K562 (cell line): ENCODE measurements at regions not wholly inside any gene's neighbourhood (a gene's known extent, or its start where the extent isn't known, plus 50 kb on each side); places are given as distances from the start of the nearest gene placed in this dataset.

ENCODE experiments used
- ATAC-seq: fragments of 200-7000 bp; cut with Tn5 transposase; 3 replicates; pipeline ENCODE4 v1.9.1; 2020; ENCODE audit warnings: moderate library complexity
- BruUV-seq: library from RNA; stranded (reverse); fragments of 400-500 nt; replicated peaks from 2 replicates; lab custom pipeline; 2021; lab: Mats Ljungman, UMichigan
- CTCF ChIA-PET: fragments of 300-600 bp; formaldehyde crosslinking; extraction: SDS; loops from one replicate; lab custom pipeline; 2021; ENCODE audit warnings: low intra/inter-chr PET ratio; lab: Yijun Ruan, JAX
- POLR2A ChIA-PET: fragments of 300-600, 350-650 bp; sonication (Branson Sonifier 250); formaldehyde crosslinking; extraction: SDS; loops from one replicate; lab custom pipeline; 2021; ENCODE audit warnings: antibody characterized with exemption, inconsistent platforms; lab: Yijun Ruan, JAX
- DNase-seq, 4 experiments: peaks; one replicate each; pipeline versions ENCODE4 v3.0.0 to v3.0.0-alpha.2; 2011 to 2018; ENCODE audit warnings: low spot score in 3 of 4, mixed read lengths in 3 of 4; ENCODE audit errors: extremely low read depth in 1 of 4
- FAIRE-seq: peaks from 2 replicates; lab custom pipeline; 2011; peaks lifted over from hg19 to GRCh38; lab: Jason Lieb, UNC
- H2AFZ ChIP-seq: 2 replicates; pipeline ENCODE4 v1.6.0; 2011; ENCODE audit warnings: low read depth, low read length, control low read depth, inconsistent platforms
- H3K27ac ChIP-seq: fragments of 200-600 bp; 3 replicates; pipeline ENCODE4 v1.8.0; 2011; ENCODE audit warnings: low read depth, mild to moderate bottlenecking, control low read depth, inconsistent platforms, low read length, moderate library complexity, mixed read lengths; ENCODE audit errors: extremely low read depth
- H3K27me3 ChIP-seq, 2 experiments: fragments of 300-600 bp in 1 of 2; 2 replicates in 1 of 2; 3 replicates in 1 of 2; pipeline versions ENCODE4 v1.6.0 to v1.8.0; 2011; ENCODE audit warnings: inconsistent platforms in 2 of 2, low read length in 2 of 2, mild to moderate bottlenecking in 1 of 2, mixed read lengths in 1 of 2, moderate library complexity in 1 of 2; ENCODE audit not compliant: control insufficient read depth in 2 of 2, insufficient read depth in 2 of 2
- H3K36me3 ChIP-seq: fragments of 300-600 bp; 3 replicates; pipeline ENCODE4 v1.8.0; 2011; ENCODE audit warnings: mild to moderate bottlenecking, low read length, inconsistent platforms; ENCODE audit not compliant: control insufficient read depth, insufficient read depth
- H3K4me1 ChIP-seq, 2 experiments: fragments of 200-600 bp in 1 of 2; replicated peaks in 1 of 2; 2 replicates in 1 of 2; 3 replicates in 1 of 2; pipeline versions ENCODE4 v1.5.1 to v1.8.0; 2011; ENCODE audit warnings: inconsistent platforms in 2 of 2, low read length in 2 of 2, mild to moderate bottlenecking in 1 of 2, mixed read lengths in 1 of 2, moderate library complexity in 1 of 2; ENCODE audit not compliant: control insufficient read depth in 2 of 2, insufficient read depth in 2 of 2
- H3K4me2 ChIP-seq: 2 replicates; pipeline ENCODE4 v1.6.1; 2011; ENCODE audit warnings: low read length, control low read depth, inconsistent platforms, mixed read lengths; ENCODE audit not compliant: insufficient read depth
- H3K4me3 ChIP-seq: fragments of 200-600 bp; sonication (generic), shearing (Covaris generic); 2 replicates; pipeline ENCODE4 v1.5.1; 2016; ENCODE audit warnings: control low read depth, inconsistent platforms
- H3K79me2 ChIP-seq: fragments of 200-600 bp; 3 replicates; pipeline ENCODE4 v1.8.0; 2011; ENCODE audit warnings: low read length, inconsistent platforms; ENCODE audit not compliant: control insufficient read depth, insufficient read depth
- H3K9ac ChIP-seq, 2 experiments: 2 replicates each; pipeline versions ENCODE4 v1.6.0 to v1.6.1; 2011; ENCODE audit warnings: low read depth in 2 of 2, low read length in 2 of 2, control low read depth in 1 of 2, inconsistent platforms in 1 of 2, mild to moderate bottlenecking in 1 of 2, mixed read lengths in 1 of 2; ENCODE audit not compliant: insufficient read depth in 1 of 2
- H3K9me1 ChIP-seq: one replicate; pipeline ENCODE4 v1.6.0; 2011; ENCODE audit warnings: inconsistent platforms, mild to moderate bottlenecking, low read length, moderate library complexity; ENCODE audit not compliant: control insufficient read depth, insufficient read depth
- H3K9me3 ChIP-seq: replicated peaks from 2 replicates; pipeline ENCODE4 v1.5.1; 2011; ENCODE audit warnings: low read depth, low read length, inconsistent platforms; ENCODE audit not compliant: control insufficient read depth, insufficient read depth
- H4K20me1 ChIP-seq: replicated peaks from 2 replicates; pipeline ENCODE4 v1.6.1; 2011; ENCODE audit warnings: low read length, inconsistent platforms, mixed read lengths; ENCODE audit not compliant: control insufficient read depth, insufficient read depth
- BRD9 ChIP-seq: fragments of 450-650 bp; IDR thresholded peaks from 2 replicates; pipeline ENCODE4 v1.6.1; 2018; ENCODE audit warnings: low read depth; ENCODE audit not compliant: partially characterized antibody
- C11orf30 ChIP-seq: fragments of 450-650 bp; IDR thresholded peaks from 2 replicates; pipeline ENCODE4 v1.6.1; 2016; ENCODE audit warnings: low read depth, mild to moderate bottlenecking
- CBFA2T3 ChIP-seq: fragments of 450-650 bp; IDR thresholded peaks from 2 replicates; pipeline ENCODE4 v1.6.1; 2017
- CEBPG ChIP-seq, 3 experiments: fragments of 200-800 bp in 1 of 3; sonication (Bioruptor generic) in 1 of 3; sonication (generic) in 1 of 3; formaldehyde crosslinking in 1 of 3; IDR thresholded peaks in 2 of 3; conservative IDR thresholded peaks in 1 of 3; 2 replicates each; pipeline versions ENCODE4 v1.6.1 to v1.8.0; 2016 to 2022; ENCODE audit warnings: missing compliant biosample characterization in 2 of 3, missing genetic modification characterization in 2 of 3, mild to moderate bottlenecking in 1 of 3, missing genetic modification reagents in 1 of 3
- ELF4 ChIP-seq: fragments of 450-650 bp; formaldehyde crosslinking; IDR thresholded peaks from 2 replicates; pipeline ENCODE4 v1.4.0; 2022; ENCODE audit warnings: missing genetic modification characterization
- NCOA2 ChIP-seq, 2 experiments: fragments of 450-650 bp; IDR thresholded peaks; 2 replicates each; pipeline ENCODE4 v1.6.1; 2018; ENCODE audit warnings: mild to moderate bottlenecking in 2 of 2, moderate library complexity in 1 of 2; ENCODE audit not compliant: partially characterized antibody in 2 of 2
- NFRKB ChIP-seq: fragments of 450-650 bp; IDR thresholded peaks from 2 replicates; pipeline ENCODE4 v1.6.1; 2016; ENCODE audit warnings: low read depth
- SMAD4 ChIP-seq: fragments of 250-450 bp; sonication (Bioruptor Pico); conservative IDR thresholded peaks from 2 replicates; pipeline ENCODE4 v1.8.0; 2021; ENCODE audit warnings: inconsistent platforms, mild to moderate bottlenecking, moderate library complexity
- TOE1 ChIP-seq, 2 experiments: fragments of 450-650 bp in 1 of 2; sonication (generic) in 1 of 2; formaldehyde crosslinking in 1 of 2; IDR thresholded peaks; 2 replicates each; pipeline versions ENCODE4 v1.7.1 to v1.8.0; 2016 to 2022; ENCODE audit warnings: borderline replicate concordance in 2 of 2, mild to moderate bottlenecking in 2 of 2, antibody characterized with exemption in 1 of 2, inconsistent platforms in 1 of 2, low read depth in 1 of 2, missing genetic modification reagents in 1 of 2, moderate library complexity in 1 of 2
- ZBTB11 ChIP-seq, 3 experiments: fragments of 200-800 bp in 1 of 3; fragments of 250-450 bp in 1 of 3; fragments of 450-650 bp in 1 of 3; sonication (Bioruptor Pico) in 1 of 3; sonication (Bioruptor generic) in 1 of 3; formaldehyde crosslinking in 1 of 3; IDR thresholded peaks; 2 replicates each; pipeline versions ENCODE4 v1.6.1 to v1.8.0; 2016 to 2022; ENCODE audit warnings: mild to moderate bottlenecking in 2 of 3, missing genetic modification characterization in 2 of 3, missing compliant biosample characterization in 1 of 3, moderate library complexity in 1 of 3
- WGBS: fragments of 100-300 bp; shearing (Covaris generic); methylation state at CpG from one replicate; pipeline ENCODE4 v1.1.6; 2016; ENCODE audit warnings: low coverage, mixed read lengths; ENCODE audit not compliant: insufficient coverage; ENCODE audit errors: missing lambda C conversion rate; 5-methylcytosine and 5-hydroxymethylcytosine counted together
- in situ Hi-C: fragments of 300-500 bp; cut with MboI; formaldehyde crosslinking; loops from 4 replicates; pipeline ENCODE4 v1.15.0; 2018; ENCODE audit warnings: inconsistent platforms, mixed read lengths
- intact Hi-C: fragments of 100-400 bp; cut with micrococcal nuclease; formaldehyde crosslinking; loops from 2 replicates; pipeline ENCODE4 v1.14.2; 2022
- TF ChIP-seq, protein P1 (sequence below): fragments of 450-650 bp; IDR thresholded peaks from 2 replicates; pipeline ENCODE4 v1.6.1; 2017; ENCODE audit warnings: antibody characterized with exemption, mild to moderate bottlenecking

- Histone ChIP-seq H3K79me2 (no peaks in the 10 kb centered on the region; the same call in 2 of the 3 replicates), H3K36me3 (peaks cover 9% of the 10 kb centered on the region; the same call in 2 of the 3 replicates), H2AFZ (peak overlapping the region; percentile 87), H4K20me1 (no peaks in the 10 kb centered on the region), H3K9me1 (peaks cover 3% of the 10 kb centered on the region), H3K4me2 (peak overlapping the region; percentile 81), H3K9ac (peak overlapping the region in 1 of 2 experiments; percentile 90; a peak in 2 of 4 replicates), H3K9me3 (peaks cover 10% of the 10 kb centered on the region; the same call in 1 of the 2 replicates), H3K4me1 (peaks cover 4 to 53% of the 10 kb centered on the region in 2 experiments), H3K4me3 (0 out of 2 replicates have a peak overlapping the region, but pooled peaks have one; percentile 21), H3K27ac (peak overlapping the region; percentile 100), H3K27me3 (no peaks in the 10 kb centered on the region)
- BruUV-seq, result no TSS peak
- in situ Hi-C loops (loop anchor here (5.0 kb wide), 1 partner anchor 62 kb away; the partner anchor contains the start of gene ZEB2), intact Hi-C loops (loop anchor here (2.0 to 10.0 kb wide), 8 partner anchors 78 to 1171 kb away; a partner anchor contains a TSS)
- no peak for FAIRE-seq
- POLR2A ChIA-PET, result interaction anchor here (0.5 to 3.0 kb wide), 9 partner anchors 11 to 1768 kb away, joined by 3 to 25 read pairs (median 4); no protein-coding TSS in a partner anchor
- CTCF ChIA-PET, result no interaction called here
- ATAC-seq, result no peak
- 24% methylated on average over 4 of the region's 4 CpGs for WGBS
- peak in 1 of 4 experiments; percentile 37 for DNase-seq
- peak; percentile 52; the same call in 1 of the 2 replicates for TF ChIP-seq TOE1 (IDR thresholded peaks at IDR 0.05; ENCODE audit: borderline replicate concordance)
- no peak for TF ChIP-seq TOE1 (CRISPR knock-in tag; IDR thresholded peaks at IDR 0.05; ENCODE audit: borderline replicate concordance, low read depth)
- TF ChIP-seq, protein P1, sequence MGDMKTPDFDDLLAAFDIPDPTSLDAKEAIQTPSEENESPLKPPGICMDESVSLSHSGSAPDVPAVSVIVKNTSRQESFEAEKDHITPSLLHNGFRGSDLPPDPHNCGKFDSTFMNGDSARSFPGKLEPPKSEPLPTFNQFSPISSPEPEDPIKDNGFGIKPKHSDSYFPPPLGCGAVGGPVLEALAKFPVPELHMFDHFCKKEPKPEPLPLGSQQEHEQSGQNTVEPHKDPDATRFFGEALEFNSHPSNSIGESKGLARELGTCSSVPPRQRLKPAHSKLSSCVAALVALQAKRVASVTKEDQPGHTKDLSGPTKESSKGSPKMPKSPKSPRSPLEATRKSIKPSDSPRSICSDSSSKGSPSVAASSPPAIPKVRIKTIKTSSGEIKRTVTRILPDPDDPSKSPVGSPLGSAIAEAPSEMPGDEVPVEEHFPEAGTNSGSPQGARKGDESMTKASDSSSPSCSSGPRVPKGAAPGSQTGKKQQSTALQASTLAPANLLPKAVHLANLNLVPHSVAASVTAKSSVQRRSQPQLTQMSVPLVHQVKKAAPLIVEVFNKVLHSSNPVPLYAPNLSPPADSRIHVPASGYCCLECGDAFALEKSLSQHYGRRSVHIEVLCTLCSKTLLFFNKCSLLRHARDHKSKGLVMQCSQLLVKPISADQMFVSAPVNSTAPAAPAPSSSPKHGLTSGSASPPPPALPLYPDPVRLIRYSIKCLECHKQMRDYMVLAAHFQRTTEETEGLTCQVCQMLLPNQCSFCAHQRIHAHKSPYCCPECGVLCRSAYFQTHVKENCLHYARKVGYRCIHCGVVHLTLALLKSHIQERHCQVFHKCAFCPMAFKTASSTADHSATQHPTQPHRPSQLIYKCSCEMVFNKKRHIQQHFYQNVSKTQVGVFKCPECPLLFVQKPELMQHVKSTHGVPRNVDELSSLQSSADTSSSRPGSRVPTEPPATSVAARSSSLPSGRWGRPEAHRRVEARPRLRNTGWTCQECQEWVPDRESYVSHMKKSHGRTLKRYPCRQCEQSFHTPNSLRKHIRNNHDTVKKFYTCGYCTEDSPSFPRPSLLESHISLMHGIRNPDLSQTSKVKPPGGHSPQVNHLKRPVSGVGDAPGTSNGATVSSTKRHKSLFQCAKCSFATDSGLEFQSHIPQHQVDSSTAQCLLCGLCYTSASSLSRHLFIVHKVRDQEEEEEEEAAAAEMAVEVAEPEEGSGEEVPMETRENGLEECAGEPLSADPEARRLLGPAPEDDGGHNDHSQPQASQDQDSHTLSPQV, result peak; percentile 50
- peak; percentile 82; the same call in 1 of the 2 replicates for TF ChIP-seq ELF4 (CRISPR knock-in tag)
- TF ChIP-seq ZBTB11 (CRISPR knock-in tag; IDR thresholded peaks at IDR 0.05), result 0 out of 6 replicates have a peak, but pooled peaks of 1 of the 3 experiments have one; percentile 0
- TF ChIP-seq BRD9, result peak; percentile 28
- no peak for TF ChIP-seq CEBPG (CRISPR knock-in tag; IDR thresholded peaks at IDR 0.05)
- peak in 1 of 2 experiments; percentile 17; a peak in 1 of 4 replicates for TF ChIP-seq CEBPG (tag; conservative IDR thresholded peaks at IDR 0.05 in 1 of 2, IDR thresholded peaks at IDR 0.05 in 1 of 2)
- TF ChIP-seq NCOA2 (IDR thresholded peaks at IDR 0.05; ENCODE audit: partially characterized antibody in 2 of 2), result peak in 1 of 2 experiments; percentile 36
- TF ChIP-seq NFRKB, result peak; percentile 23
- TF ChIP-seq CBFA2T3, result peak; percentile 24; the same call in 1 of the 2 replicates
- peak; percentile 20; the same call in 1 of the 2 replicates for TF ChIP-seq C11orf30
- no peak for TF ChIP-seq SMAD4 (CRISPR knock-in tag)
These were observed 64.0 kb upstream of the ZEB2 start for GRCh38 chr2:144583741-144584453.
